Stimulated activated CD4-positive, alpha-beta T cell treated with anti-CD3 and anti-CD28 coated beads, Interleukin-4, amount 100 ng/mL, for 24 hours (primary cell): ENCODE measurements at regions not wholly inside any gene's neighbourhood (a gene's known extent, or its start where the extent isn't known, plus 50 kb on each side); places are given as distances from the start of the nearest gene placed in this dataset.
"Not testable (repeated sequence)": the region's sequence is repeated elsewhere in the genome, so short reads cannot be mapped to it uniquely, and the experiment has no call there.

Experiments
- DNase-seq: peaks from one replicate; pipeline ENCODE4 v3.0.0-alpha.2; 2020

- DNase-seq, result no peak
Measured at GRCh38 chr7:51867117-51867516, 550.5 kb upstream of the COBL start.

DNA sequence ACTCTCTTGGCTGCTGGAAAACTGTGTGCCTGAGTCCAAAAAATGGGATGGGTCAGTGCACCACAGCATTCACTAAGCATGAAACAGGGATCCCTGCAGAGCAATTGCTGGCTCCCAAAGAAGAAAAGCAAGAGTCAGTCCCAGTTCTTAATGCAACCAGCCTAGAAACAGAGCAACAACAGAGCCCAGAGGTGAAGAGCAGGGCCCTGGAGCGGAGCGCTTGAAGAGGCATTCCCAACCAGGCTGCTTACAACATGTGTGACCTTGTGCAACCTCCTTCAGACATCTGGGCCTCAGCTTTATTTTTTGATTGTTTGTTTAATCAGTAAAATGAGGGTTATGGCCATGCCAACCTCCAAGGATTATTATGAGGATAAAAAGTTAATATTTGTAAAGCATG lies 543.7 kb upstream of the COBL start:
- DNase-seq, result no peak

- no peak for DNase-seq
Measured at GRCh38 chr7:51850126-51850525, 533.5 kb upstream of the COBL start.

DNA sequence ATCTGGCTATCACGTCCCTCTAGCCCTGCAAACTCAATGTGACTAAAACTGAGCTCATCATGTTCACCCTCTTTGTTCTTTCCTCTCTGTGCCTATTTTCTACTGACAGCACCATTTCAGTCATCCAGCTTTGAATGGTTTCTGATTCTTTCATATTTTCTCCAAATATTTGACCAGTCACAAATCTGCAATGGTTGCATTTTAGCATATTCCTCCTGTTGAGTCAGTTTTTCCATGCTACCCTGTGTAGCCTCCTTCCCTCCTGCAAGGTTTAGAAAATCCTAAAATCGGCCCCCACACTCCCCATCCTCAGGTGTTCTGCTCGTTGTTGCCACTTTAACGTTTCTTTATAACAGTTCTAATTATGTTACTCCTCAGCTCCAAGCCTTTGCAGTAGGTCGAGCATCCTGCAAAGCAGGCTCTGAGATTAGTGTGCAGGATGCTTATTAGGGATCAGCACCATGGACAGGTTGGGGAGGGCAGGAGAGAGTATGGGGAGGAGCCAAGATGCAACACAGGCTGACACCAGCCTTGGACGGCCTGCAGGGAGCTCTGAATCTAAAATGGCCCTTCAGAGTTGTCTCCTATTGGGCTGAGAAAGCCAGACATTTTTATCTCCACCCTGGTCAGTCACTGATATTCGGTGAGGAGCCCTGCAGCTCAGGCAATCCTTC lies 531.0 kb upstream of the COBL start:
- DNase-seq, result no peak

- not testable (repeated sequence) for DNase-seq
Measured at GRCh38 chr7:51839130-51839529, 522.5 kb upstream of the COBL start.

GRCh38 chr7:51827631-51828030 lies 511.0 kb upstream of the COBL start:
- no peak for DNase-seq

DNA sequence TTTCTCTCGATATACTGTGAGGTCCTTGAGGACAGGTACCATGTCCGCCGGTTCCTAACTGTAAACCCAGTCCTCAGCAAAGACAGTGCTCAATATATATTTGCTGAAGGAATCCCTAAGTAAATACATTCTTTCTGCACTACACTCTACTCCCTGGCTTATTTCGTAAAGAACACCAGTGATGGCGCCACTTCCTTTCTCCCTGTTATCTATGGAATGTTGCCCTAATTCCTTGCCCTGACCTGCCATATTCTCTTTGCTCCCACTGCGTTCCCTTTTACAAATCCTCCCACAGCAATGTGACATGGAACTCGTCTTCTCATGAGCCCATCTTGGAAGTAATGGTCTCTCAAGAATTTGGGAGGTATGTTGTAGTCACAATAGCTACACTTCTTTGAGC lies 507.4 kb upstream of the COBL start:
- no peak for DNase-seq

DNA sequence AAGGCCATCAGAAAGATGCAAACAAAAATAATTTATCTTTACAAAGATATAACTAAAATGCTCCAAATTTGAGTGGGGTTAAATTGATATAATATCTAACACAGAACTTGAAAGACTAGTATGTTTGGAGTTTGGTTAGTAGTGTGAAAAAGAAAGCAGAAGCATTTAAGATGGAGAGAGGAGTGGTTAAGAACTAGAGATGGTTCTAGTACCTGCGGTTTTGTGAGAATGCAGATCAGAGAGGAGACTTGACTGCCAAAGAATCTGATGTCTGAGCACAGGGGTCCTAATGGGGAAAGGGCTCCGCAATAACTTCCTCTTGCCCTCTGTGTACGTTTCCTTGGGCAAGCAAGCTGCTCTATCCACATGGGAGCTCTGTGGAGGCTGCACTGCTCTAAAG lies 506.8 kb upstream of the COBL start:
- DNase-seq, result no peak

- DNase-seq, result no peak
Measured at GRCh38 chr7:51817694-51818225, 501.2 kb upstream of the COBL start.

- DNase-seq, result not testable (repeated sequence)
Measured at GRCh38 chr7:51805783-51806431, 489.3 kb upstream of the COBL start.

- DNase-seq, result no peak
Measured at GRCh38 chr7:51802718-51803117, 486.1 kb upstream of the COBL start.

- DNase-seq, result no peak
Measured at GRCh38 chr7:51797371-51797770, 480.8 kb upstream of the COBL start.

GRCh38 chr7:51792796-51793195 lies 476.2 kb upstream of the COBL start:
- DNase-seq, result no peak

- no peak for DNase-seq
Measured at GRCh38 chr7:51789489-51789888, 472.9 kb upstream of the COBL start.

- DNase-seq, result no peak
Measured at GRCh38 chr7:51786284-51786683, 469.7 kb upstream of the COBL start.

GRCh38 chr7:51785876-51786275 lies 469.3 kb upstream of the COBL start:
- no peak for DNase-seq

GRCh38 chr7:51785171-51785570 lies 468.6 kb upstream of the COBL start:
- DNase-seq, result no peak

DNA sequence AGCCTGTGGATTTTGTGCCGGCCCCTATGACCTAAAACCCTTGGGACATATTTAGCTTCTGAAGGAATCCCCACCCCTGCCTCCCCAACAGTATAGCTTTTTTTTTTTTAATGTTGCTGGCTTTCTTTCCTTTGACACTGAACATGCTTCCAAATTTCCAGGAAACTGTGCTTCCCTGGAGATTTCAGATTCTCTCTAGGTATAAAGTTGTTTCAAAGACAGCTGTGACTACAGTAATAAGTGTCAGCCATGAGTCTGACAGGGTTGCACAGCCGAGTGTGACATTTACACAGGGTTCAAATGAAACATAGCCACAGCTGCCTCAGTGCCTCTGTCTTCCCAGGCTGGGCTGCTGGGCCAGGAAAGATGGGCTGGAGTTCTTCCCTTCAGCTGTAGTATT lies 466.6 kb upstream of the COBL start:
- no peak for DNase-seq

DNA sequence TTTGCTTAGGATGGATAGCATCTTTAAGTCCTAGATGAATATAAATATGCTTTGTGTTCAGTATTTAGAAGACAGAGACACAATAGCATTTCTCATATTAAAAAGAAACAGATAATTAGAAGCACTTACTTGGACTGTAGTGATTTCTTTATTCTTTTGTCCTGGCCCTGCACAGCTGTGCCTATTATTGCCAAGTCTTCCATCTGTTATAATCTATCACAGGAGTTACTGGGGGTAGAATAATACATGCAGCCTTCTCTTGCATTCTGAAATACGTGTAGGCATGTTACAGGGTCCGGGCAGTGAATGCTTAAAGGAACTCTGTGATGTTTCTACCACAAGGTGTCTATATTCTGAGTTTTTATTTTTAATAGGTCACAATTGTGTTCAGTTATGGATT lies 461.5 kb upstream of the COBL start:
- no peak for DNase-seq

DNA sequence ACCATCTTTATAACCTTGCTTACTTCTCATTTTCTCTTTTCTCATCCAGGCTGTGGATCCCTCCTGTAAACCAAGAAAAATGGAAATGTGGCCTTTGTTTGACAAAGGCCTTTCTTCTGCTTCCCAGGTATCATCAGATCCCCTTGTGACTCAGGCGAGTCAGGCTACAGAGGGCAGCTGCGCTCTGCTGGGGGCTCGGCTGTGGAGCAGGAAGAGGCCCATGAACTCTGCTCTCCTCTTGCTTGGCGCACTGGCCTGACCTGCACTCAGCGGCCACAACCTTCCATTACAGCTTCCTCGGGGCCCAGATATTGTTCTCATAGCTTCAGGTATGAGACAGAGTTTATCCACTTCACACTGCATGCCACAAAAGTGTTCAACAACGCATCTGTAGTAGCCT lies 457.6 kb upstream of the COBL start:
- DNase-seq, result no peak

DNA sequence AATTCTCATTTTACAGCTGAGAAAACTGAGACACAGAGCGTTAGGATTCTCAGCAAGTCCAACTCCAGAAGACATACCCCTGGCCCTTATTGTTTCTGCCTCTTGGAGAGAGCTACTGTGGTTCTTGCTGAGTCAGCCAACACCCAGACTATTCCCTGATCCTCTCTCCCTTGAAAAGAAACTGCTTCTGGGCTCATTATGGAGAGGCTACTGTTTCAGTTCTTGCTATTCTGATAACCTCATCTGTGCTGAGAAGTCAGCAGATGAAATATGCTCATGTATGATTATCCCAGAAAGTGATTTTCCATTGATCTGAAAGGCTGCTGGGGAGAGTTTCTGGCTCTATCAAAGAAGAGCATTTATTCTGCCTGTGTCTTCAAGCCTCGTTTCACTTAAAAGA lies 455.6 kb upstream of the COBL start:
- no peak for DNase-seq

DNA sequence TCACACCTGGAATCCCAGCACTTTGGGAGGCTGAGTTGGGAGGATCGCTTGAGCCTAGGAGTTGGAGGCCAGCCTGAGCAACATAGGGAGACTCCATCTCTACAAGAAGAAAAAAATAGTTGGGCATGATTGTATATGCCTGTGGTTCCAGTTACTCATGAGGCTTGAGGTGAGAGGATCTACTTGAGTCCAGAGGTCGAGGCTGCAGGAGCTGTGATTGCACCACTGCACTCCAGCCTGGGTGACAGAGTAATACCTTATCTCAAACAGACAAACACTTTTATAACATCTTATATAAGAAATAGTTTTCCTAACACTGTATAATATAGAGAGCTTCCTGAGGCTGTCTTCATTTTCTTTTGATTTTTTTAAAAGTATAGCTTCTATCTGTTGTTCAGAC lies 448.4 kb upstream of the COBL start:
- no peak for DNase-seq

DNA sequence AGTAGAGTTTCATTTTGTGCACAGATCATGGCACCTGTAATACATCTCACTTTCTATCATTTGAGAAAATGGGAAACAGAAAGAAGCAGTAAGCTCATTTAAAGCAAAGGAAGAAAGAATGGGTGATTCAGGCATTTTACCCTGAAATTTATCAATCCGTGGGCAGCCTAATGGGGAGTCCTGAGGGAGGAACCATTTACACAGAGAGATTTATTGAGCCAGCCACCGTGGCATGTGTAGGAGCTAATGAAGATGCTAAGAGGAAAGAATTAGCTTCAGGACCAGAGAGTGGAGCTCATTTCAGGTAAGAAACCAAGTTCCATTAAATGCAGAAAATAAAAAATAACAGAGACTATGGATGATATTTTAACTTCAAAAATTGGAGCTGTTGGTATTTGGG lies 443.4 kb upstream of the COBL start:
- no peak for DNase-seq

DNA sequence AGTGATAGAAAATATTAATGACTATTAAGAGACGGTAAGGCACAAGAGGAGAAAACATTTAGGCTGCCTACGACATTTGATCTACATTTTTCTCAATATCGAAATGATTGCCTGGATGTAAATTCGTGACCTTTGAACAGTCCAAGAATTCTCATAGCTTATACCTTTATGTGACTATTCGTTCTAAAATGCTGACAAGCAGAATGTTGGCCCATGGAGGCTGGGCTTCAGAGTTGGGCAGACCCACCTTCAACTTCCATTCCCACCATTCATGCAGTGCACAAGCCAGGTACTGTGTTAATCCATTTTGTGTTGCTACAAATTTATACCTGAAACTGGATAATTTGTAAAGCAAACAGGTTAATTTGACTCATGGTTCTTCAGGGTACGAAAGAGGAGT lies 441.4 kb upstream of the COBL start:
- no peak for DNase-seq

DNA sequence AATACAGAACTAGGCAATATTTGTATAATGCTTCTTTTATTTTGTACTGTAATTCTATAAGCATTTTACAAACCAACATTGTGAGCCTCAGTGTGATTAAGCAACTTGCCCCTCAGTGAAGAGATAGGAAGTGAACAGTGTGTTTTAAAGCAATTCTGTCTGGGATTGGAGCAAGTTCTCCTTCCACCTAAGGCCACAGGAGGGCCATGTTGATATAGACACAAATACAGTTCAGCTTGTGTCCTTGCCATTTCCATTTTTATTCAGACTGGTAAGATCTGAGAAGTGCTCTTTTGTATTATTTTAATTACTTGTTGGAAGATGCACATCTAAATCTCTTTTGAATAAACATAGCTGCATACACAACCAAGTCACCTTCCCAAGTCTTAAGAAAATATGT lies 416.3 kb upstream of the COBL start:
- no peak for DNase-seq
